Mesothelial cell of epicardium (in vitro differentiated cells): ENCODE measurements at regions not wholly inside any gene's neighbourhood (a gene's known extent, or its start where the extent isn't known, plus 50 kb on each side); places are given as distances from the start of the nearest gene placed in this dataset.

Experiments
- DNase-seq, 2 experiments: peaks; one replicate each; pipeline ENCODE4 v3.0.0; 2021; ENCODE audit warnings: low spot score in 2 of 2; ENCODE audit not compliant: unreplicated experiment in 2 of 2
- H3K27ac Mint-ChIP-seq: 2 replicates; pipeline ENCODE4 v1.8.0; 2021; ENCODE audit warnings: mixed read lengths
- H3K27me3 Mint-ChIP-seq: 2 replicates; pipeline ENCODE4 v1.8.0; 2021; ENCODE audit warnings: low read depth, mixed read lengths
- H3K36me3 Mint-ChIP-seq: 2 replicates; pipeline ENCODE4 v1.8.0; 2021; ENCODE audit warnings: mixed read lengths
- H3K4me1 Mint-ChIP-seq: 2 replicates; pipeline ENCODE4 v1.8.0; 2021; ENCODE audit warnings: mixed read lengths
- H3K4me3 Mint-ChIP-seq: 2 replicates; pipeline ENCODE4 v1.8.0; 2021; ENCODE audit warnings: mild to moderate bottlenecking, moderate library complexity, mixed read lengths
- H3K9me3 Mint-ChIP-seq: 2 replicates; pipeline ENCODE4 v1.8.0; 2021; ENCODE audit warnings: mixed read lengths
- CTCF ChIP-seq: fragments of 200-600 bp; sonication (generic); IDR thresholded peaks from one replicate; pipeline ENCODE4 v1.5.0; 2021; ENCODE audit warnings: antibody characterized with exemption; ENCODE audit not compliant: unreplicated experiment

DNA sequence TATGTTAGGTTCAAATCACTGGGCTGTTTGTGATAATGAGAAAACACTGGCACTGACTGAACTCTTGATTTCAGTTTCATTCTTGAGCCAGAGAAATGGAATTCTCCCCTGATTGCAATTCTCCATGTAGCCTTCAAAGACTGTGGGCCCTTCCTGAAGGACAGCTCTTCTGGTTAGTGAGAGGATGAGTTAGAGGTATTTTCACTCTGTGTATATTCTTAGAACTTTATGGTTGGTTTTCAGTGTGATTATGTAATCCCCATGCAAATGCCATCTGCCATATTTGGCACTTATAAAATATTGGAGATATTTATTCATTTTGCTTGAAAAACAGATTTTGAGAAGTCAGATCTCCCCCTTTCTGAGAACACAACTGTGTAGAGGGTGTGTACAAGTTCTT is 323.7 kb downstream of the SLC4A3 start:
- H3K27me3 Mint-ChIP-seq, result peaks cover 3% of the 10 kb centered on the region
- no peak overlapping the region for H3K27ac Mint-ChIP-seq
- TF ChIP-seq CTCF, result no peak
- H3K9me3 Mint-ChIP-seq, result peaks cover 11% of the 10 kb centered on the region
- H3K4me3 Mint-ChIP-seq, result no peak overlapping the region
- no peaks in the 10 kb centered on the region for H3K4me1 Mint-ChIP-seq
- no peaks in the 10 kb centered on the region for H3K36me3 Mint-ChIP-seq
- DNase-seq, result no peak

DNA sequence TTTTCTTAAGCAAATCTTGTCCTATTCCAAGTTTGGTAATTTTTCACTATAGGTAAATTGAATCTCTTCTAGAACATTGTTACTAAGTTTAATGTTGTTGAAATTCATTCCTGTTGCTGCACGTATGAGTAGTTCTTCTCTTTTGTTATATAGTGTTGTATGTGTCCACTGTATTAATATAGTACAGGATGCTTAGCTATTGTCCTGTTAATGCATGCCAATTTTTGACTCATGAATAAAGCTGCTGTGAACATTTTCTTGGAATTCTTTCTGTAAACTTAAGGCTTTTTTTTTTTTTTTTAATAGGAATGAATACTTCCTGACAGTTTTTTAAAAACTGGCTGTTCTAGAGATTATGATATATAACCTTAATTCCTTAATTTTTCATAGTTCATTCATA is 326.9 kb downstream of the SLC4A3 start:
- H3K36me3 Mint-ChIP-seq, result no peaks in the 10 kb centered on the region
- no peaks in the 10 kb centered on the region for H3K4me1 Mint-ChIP-seq
- H3K27ac Mint-ChIP-seq, result no peak overlapping the region
- no peak for TF ChIP-seq CTCF
- DNase-seq, result no peak
- no peak overlapping the region for H3K4me3 Mint-ChIP-seq
- peaks cover 23% of the 10 kb centered on the region for H3K9me3 Mint-ChIP-seq
- H3K27me3 Mint-ChIP-seq, result no peaks in the 10 kb centered on the region

DNA sequence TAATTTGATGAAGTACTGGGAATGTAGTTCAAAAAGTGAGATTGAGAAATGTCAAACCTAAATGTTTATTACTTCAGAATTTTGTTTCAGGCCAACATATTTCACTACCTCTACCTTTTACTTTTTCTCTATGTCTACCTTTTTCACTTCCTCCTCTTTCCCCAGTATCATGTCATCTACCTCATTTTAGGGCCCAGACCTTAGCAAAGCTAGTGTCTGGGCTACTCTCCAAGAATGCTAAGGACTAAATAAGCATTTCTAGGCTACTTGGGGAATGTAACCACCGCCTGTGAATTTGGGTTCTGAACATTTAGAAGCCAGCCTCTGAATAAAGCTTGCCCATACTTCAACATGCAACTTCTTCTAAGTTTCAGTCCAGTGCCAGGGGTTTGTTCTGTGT is 330.4 kb downstream of the SLC4A3 start:
- DNase-seq, result no peak
- peaks cover 20% of the 10 kb centered on the region for H3K9me3 Mint-ChIP-seq
- H3K4me1 Mint-ChIP-seq, result peaks cover 9% of the 10 kb centered on the region
- TF ChIP-seq CTCF, result no peak
- no peaks in the 10 kb centered on the region for H3K36me3 Mint-ChIP-seq
- H3K27ac Mint-ChIP-seq, result no peak overlapping the region
- H3K27me3 Mint-ChIP-seq, result peaks cover 1% of the 10 kb centered on the region
- no peak overlapping the region for H3K4me3 Mint-ChIP-seq

DNA sequence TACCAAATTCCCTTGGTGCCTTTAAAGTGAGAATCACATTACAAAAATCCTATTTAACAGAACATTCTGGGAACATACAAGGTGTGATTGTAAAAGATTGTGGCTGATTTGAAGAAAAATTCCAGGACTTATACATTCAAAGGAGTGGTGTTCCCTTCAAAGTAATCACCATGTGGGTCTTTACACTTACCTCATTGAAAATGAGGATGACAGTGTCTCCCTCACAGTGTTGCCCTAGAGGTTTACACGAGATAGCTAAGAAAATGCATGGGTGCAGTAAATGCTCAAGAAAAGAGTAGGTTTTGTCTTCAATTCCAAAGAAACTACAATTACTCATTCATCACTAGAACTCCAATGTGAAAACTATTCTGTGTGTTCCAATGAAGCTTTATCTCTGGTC is 331.5 kb downstream of the SLC4A3 start:
- DNase-seq, result no peak
- Mint-ChIP-seq H3K27me3 (peaks cover 1% of the 10 kb centered on the region), H3K9me3 (peaks cover 11% of the 10 kb centered on the region), H3K27ac (no peak overlapping the region), H3K4me1 (peaks cover 9% of the 10 kb centered on the region), H3K4me3 (no peak overlapping the region), H3K36me3 (no peaks in the 10 kb centered on the region)
- TF ChIP-seq CTCF, result no peak

DNA sequence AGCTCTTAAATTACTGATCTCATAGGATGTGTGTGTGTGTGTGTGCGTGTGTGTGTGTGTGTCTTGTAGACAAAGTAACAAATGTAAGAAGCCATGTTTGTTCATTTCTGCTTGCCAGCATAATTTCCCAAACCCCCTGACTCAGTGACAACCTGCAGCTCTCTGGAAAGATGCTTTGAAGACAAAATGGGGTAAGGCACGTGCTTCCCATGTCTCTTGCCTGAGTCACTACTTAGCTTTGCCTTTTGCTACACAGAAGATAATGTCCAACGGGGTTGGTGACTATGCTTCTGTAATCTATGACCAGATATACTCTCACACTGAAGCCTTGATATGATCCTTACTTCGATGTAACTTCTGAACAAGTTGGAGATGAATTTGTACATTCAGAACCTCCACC is 332.0 kb downstream of the SLC4A3 start:
- Mint-ChIP-seq H3K27ac (no peak overlapping the region), H3K27me3 (peaks cover 1% of the 10 kb centered on the region), H3K4me3 (no peak overlapping the region), H3K9me3 (peaks cover 11% of the 10 kb centered on the region), H3K4me1 (peaks cover 9% of the 10 kb centered on the region), H3K36me3 (no peaks in the 10 kb centered on the region)
- TF ChIP-seq CTCF, result no peak
- DNase-seq, result no peak

DNA sequence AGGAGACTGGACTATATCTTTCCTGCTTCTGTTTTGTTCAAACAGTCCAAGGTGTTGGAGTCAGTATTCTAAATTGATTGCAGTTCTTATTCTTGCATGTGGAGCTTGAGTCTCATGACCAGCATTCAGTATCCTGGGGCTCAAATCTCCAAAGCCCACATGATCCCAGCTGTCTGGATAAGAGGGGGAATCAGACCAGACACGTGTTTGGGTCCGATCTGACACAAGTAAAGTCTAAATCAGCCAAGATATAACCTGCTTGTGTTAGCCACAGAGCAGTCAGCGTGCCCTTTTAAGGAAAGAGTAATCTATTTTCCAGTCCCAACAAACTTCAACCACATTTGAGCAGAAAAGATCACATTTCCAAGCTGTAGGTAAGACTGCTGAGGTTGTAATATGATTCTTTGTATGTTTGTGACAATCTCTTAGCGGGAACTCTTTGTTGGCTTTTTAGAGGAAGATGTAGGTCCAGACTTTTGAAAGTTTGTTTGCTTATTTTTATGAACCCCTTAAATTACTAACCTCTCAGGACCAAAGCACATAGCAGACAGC is 334.6 kb downstream of the SLC4A3 start:
- Mint-ChIP-seq H3K36me3 (no peaks in the 10 kb centered on the region), H3K27me3 (peaks cover 1% of the 10 kb centered on the region), H3K4me1 (peaks cover 13% of the 10 kb centered on the region), H3K27ac (no peak overlapping the region), H3K4me3 (no peak overlapping the region), H3K9me3 (peaks cover 7% of the 10 kb centered on the region)
- no peak for TF ChIP-seq CTCF
- no peak for DNase-seq
